Testis (tissue), 2 donors: ENCODE measurements at regions not wholly inside any gene's neighbourhood (a gene's known extent, or its start where the extent isn't known, plus 50 kb on each side); places are given as distances from the start of the nearest gene placed in this dataset.

Source experiments
- CTCF ChIP-seq, 3 experiments: fragments of 450-650 bp in 2 of 3; fragments of 200-600 bp in 1 of 3; sonication (generic) in 1 of 3; IDR thresholded peaks; one replicate each; pipeline ENCODE4 v1.5.1; 2016 to 2019; ENCODE audit warnings: antibody characterized with exemption in 3 of 3, mild to moderate bottlenecking in 2 of 3, moderate library complexity in 1 of 3
- POLR2A ChIP-seq: fragments of 450-650 bp; IDR thresholded peaks from one replicate; pipeline ENCODE4 v1.6.1; 2017; ENCODE audit warnings: antibody characterized with exemption, mild to moderate bottlenecking, moderate library complexity

GRCh38 chr9:106449336-106449927, 413.5 kb upstream of the ZNF462 start:
- TF ChIP-seq POLR2A (no peak), CTCF (IDR thresholded peaks at IDR 0.05) (no peak)
